K562 (cell line): ENCODE measurements at regions not wholly inside any gene's neighbourhood (a gene's known extent, or its start where the extent isn't known, plus 50 kb on each side); places are given as distances from the start of the nearest gene placed in this dataset.

Experiments
- ATAC-seq: fragments of 200-7000 bp; cut with Tn5 transposase; 3 replicates; pipeline ENCODE4 v1.9.1; 2020; ENCODE audit warnings: moderate library complexity
- BruUV-seq: library from RNA; stranded (reverse); fragments of 400-500 nt; replicated peaks from 2 replicates; lab custom pipeline; 2021; lab: Mats Ljungman, UMichigan
- CTCF ChIA-PET: fragments of 300-600 bp; formaldehyde crosslinking; extraction: SDS; loops from one replicate; lab custom pipeline; 2021; ENCODE audit warnings: low intra/inter-chr PET ratio; lab: Yijun Ruan, JAX
- POLR2A ChIA-PET: fragments of 300-600, 350-650 bp; sonication (Branson Sonifier 250); formaldehyde crosslinking; extraction: SDS; loops from one replicate; lab custom pipeline; 2021; ENCODE audit warnings: antibody characterized with exemption, inconsistent platforms; lab: Yijun Ruan, JAX
- DNase-seq, 4 experiments: peaks; one replicate each; pipeline versions ENCODE4 v3.0.0 to v3.0.0-alpha.2; 2011 to 2018; ENCODE audit warnings: low spot score in 3 of 4, mixed read lengths in 3 of 4; ENCODE audit errors: extremely low read depth in 1 of 4
- FAIRE-seq: peaks from 2 replicates; lab custom pipeline; 2011; peaks lifted over from hg19 to GRCh38; lab: Jason Lieb, UNC
- H2AFZ ChIP-seq: 2 replicates; pipeline ENCODE4 v1.6.0; 2011; ENCODE audit warnings: low read depth, low read length, control low read depth, inconsistent platforms
- H3K27ac ChIP-seq: fragments of 200-600 bp; 3 replicates; pipeline ENCODE4 v1.8.0; 2011; ENCODE audit warnings: low read depth, mild to moderate bottlenecking, control low read depth, inconsistent platforms, low read length, moderate library complexity, mixed read lengths; ENCODE audit errors: extremely low read depth
- H3K27me3 ChIP-seq, 2 experiments: fragments of 300-600 bp in 1 of 2; 2 replicates in 1 of 2; 3 replicates in 1 of 2; pipeline versions ENCODE4 v1.6.0 to v1.8.0; 2011; ENCODE audit warnings: inconsistent platforms in 2 of 2, low read length in 2 of 2, mild to moderate bottlenecking in 1 of 2, mixed read lengths in 1 of 2, moderate library complexity in 1 of 2; ENCODE audit not compliant: control insufficient read depth in 2 of 2, insufficient read depth in 2 of 2
- H3K36me3 ChIP-seq: fragments of 300-600 bp; 3 replicates; pipeline ENCODE4 v1.8.0; 2011; ENCODE audit warnings: mild to moderate bottlenecking, low read length, inconsistent platforms; ENCODE audit not compliant: control insufficient read depth, insufficient read depth
- H3K4me1 ChIP-seq, 2 experiments: fragments of 200-600 bp in 1 of 2; replicated peaks in 1 of 2; 2 replicates in 1 of 2; 3 replicates in 1 of 2; pipeline versions ENCODE4 v1.5.1 to v1.8.0; 2011; ENCODE audit warnings: inconsistent platforms in 2 of 2, low read length in 2 of 2, mild to moderate bottlenecking in 1 of 2, mixed read lengths in 1 of 2, moderate library complexity in 1 of 2; ENCODE audit not compliant: control insufficient read depth in 2 of 2, insufficient read depth in 2 of 2
- H3K4me2 ChIP-seq: 2 replicates; pipeline ENCODE4 v1.6.1; 2011; ENCODE audit warnings: low read length, control low read depth, inconsistent platforms, mixed read lengths; ENCODE audit not compliant: insufficient read depth
- H3K4me3 ChIP-seq: fragments of 200-600 bp; sonication (generic), shearing (Covaris generic); 2 replicates; pipeline ENCODE4 v1.5.1; 2016; ENCODE audit warnings: control low read depth, inconsistent platforms
- H3K79me2 ChIP-seq: fragments of 200-600 bp; 3 replicates; pipeline ENCODE4 v1.8.0; 2011; ENCODE audit warnings: low read length, inconsistent platforms; ENCODE audit not compliant: control insufficient read depth, insufficient read depth
- H3K9ac ChIP-seq, 2 experiments: 2 replicates each; pipeline versions ENCODE4 v1.6.0 to v1.6.1; 2011; ENCODE audit warnings: low read depth in 2 of 2, low read length in 2 of 2, control low read depth in 1 of 2, inconsistent platforms in 1 of 2, mild to moderate bottlenecking in 1 of 2, mixed read lengths in 1 of 2; ENCODE audit not compliant: insufficient read depth in 1 of 2
- H3K9me1 ChIP-seq: one replicate; pipeline ENCODE4 v1.6.0; 2011; ENCODE audit warnings: inconsistent platforms, mild to moderate bottlenecking, low read length, moderate library complexity; ENCODE audit not compliant: control insufficient read depth, insufficient read depth
- H3K9me3 ChIP-seq: replicated peaks from 2 replicates; pipeline ENCODE4 v1.5.1; 2011; ENCODE audit warnings: low read depth, low read length, inconsistent platforms; ENCODE audit not compliant: control insufficient read depth, insufficient read depth
- H4K20me1 ChIP-seq: replicated peaks from 2 replicates; pipeline ENCODE4 v1.6.1; 2011; ENCODE audit warnings: low read length, inconsistent platforms, mixed read lengths; ENCODE audit not compliant: control insufficient read depth, insufficient read depth
- CBX1 ChIP-seq: sonication (generic); IDR thresholded peaks from 2 replicates; pipeline ENCODE4 v1.6.1; 2016; ENCODE audit warnings: antibody characterized with exemption, low read depth, mild to moderate bottlenecking
- DIDO1 ChIP-seq: fragments of 450-650 bp; IDR thresholded peaks from 2 replicates; pipeline ENCODE4 v1.6.1; 2016; ENCODE audit warnings: low read depth, missing biosample characterization, missing genetic modification characterization
- FOXK1 ChIP-seq: sonication (generic); formaldehyde crosslinking; IDR thresholded peaks from 2 replicates; pipeline ENCODE4 v1.8.0; 2022; ENCODE audit warnings: missing genetic modification reagents, mild to moderate bottlenecking, borderline replicate concordance
- KLF6 ChIP-seq: fragments of 250-450 bp; sonication (Bioruptor Pico); IDR thresholded peaks from 2 replicates; pipeline ENCODE4 v1.4.0; 2020; ENCODE audit warnings: mild to moderate bottlenecking, moderate library complexity, borderline replicate concordance
- MEF2D ChIP-seq: conservative IDR thresholded peaks from 2 replicates; pipeline ENCODE4 v1.6.1; 2016; ENCODE audit warnings: low read depth, missing genetic modification characterization, missing compliant biosample characterization
- MXI1 ChIP-seq: IDR thresholded peaks from 2 replicates; pipeline ENCODE4 v1.6.1; 2011; ENCODE audit warnings: low read depth, mild to moderate bottlenecking, improper control_type of control experiment, low read length
- RAD21 ChIP-seq, 2 experiments: fragments of 250-450 bp in 1 of 2; fragments of 450-650 bp in 1 of 2; sonication (Bioruptor Pico) in 1 of 2; formaldehyde crosslinking in 1 of 2; IDR thresholded peaks in 1 of 2; conservative IDR thresholded peaks in 1 of 2; 2 replicates each; pipeline versions ENCODE4 v1.4.0 to v1.8.0; 2020 to 2022; ENCODE audit warnings: mild to moderate bottlenecking in 2 of 2, moderate library complexity in 1 of 2
- ZBTB7A ChIP-seq: IDR thresholded peaks from 2 replicates; pipeline ENCODE4 v1.6.1; 2011; ENCODE audit warnings: low read depth, mild to moderate bottlenecking, low read length, moderate library complexity, borderline replicate concordance; ENCODE audit not compliant: control insufficient read depth
- WGBS: fragments of 100-300 bp; shearing (Covaris generic); methylation state at CpG from one replicate; pipeline ENCODE4 v1.1.6; 2016; ENCODE audit warnings: low coverage, mixed read lengths; ENCODE audit not compliant: insufficient coverage; ENCODE audit errors: missing lambda C conversion rate; 5-methylcytosine and 5-hydroxymethylcytosine counted together
- in situ Hi-C: fragments of 300-500 bp; cut with MboI; formaldehyde crosslinking; loops from 4 replicates; pipeline ENCODE4 v1.15.0; 2018; ENCODE audit warnings: inconsistent platforms, mixed read lengths
- intact Hi-C: fragments of 100-400 bp; cut with micrococcal nuclease; formaldehyde crosslinking; loops from 2 replicates; pipeline ENCODE4 v1.14.2; 2022
- TF ChIP-seq, protein P1 (sequence below): fragments of 450-650 bp; conservative IDR thresholded peaks from 2 replicates; pipeline ENCODE4 v1.6.1; 2016; ENCODE audit warnings: missing genetic modification characterization, low read depth, mild to moderate bottlenecking, control low read depth, missing compliant biosample characterization
- TF ChIP-seq, protein P2 (sequence below): sonication (generic); formaldehyde crosslinking; IDR thresholded peaks from 2 replicates; pipeline ENCODE4 v1.9.0; 2022; ENCODE audit warnings: mild to moderate bottlenecking, missing genetic modification reagents
- TF ChIP-seq, protein P3 (sequence below): fragments of 250-450 bp; sonication (Bioruptor Pico); IDR thresholded peaks from 2 replicates; pipeline ENCODE4 v1.4.0; 2020
- TF ChIP-seq, protein P4 (sequence below): sonication (generic); formaldehyde crosslinking; IDR thresholded peaks from 2 replicates; pipeline ENCODE4 v1.8.0; 2022; ENCODE audit warnings: mild to moderate bottlenecking, missing genetic modification reagents

DNA sequence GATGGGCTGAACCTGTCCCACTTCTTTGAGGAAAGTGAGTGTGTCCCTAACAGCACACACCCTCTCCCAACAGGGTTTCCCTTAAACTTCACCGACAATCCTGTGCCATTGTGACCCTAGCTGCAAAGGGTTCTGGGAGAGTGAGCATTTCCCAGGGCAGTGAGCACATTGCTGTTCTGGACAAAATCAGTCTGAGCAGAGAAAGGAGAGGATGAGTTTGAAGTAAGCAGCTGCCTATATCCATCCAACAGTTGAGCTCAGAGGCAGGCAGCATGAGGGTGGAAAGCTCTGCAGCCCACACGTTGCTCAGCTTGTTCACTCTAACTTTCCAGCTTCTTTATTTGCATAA, 296.5 kb upstream of the MAF start:
- no peak for TF ChIP-seq FOXK1 (CRISPR knock-in tag)
- TF ChIP-seq, protein P1, sequence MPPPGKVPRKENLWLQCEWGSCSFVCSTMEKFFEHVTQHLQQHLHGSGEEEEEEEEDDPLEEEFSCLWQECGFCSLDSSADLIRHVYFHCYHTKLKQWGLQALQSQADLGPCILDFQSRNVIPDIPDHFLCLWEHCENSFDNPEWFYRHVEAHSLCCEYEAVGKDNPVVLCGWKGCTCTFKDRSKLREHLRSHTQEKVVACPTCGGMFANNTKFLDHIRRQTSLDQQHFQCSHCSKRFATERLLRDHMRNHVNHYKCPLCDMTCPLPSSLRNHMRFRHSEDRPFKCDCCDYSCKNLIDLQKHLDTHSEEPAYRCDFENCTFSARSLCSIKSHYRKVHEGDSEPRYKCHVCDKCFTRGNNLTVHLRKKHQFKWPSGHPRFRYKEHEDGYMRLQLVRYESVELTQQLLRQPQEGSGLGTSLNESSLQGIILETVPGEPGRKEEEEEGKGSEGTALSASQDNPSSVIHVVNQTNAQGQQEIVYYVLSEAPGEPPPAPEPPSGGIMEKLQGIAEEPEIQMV (tag) = 0 out of 2 replicates have a peak, but pooled peaks have one; percentile 34
- ATAC-seq (peak; percentile 42), FAIRE-seq (no peak), DNase-seq (no peak)
- intact Hi-C loops (loop anchor here (5.0 kb wide), 1 partner anchor 75 kb away; no protein-coding TSS in a partner anchor), in situ Hi-C loops (no loop called here)
- peaks cover 0 to 16% of the 10 kb centered on the region in 2 experiments; a peak in 4 of 5 replicates for H3K4me1 ChIP-seq
- ChIA-PET POLR2A (interaction anchor here (0.6 to 1.4 kb wide), 7 partner anchors 20 to 166 kb away, joined by 3 to 5 read pairs (median 4); no protein-coding TSS in a partner anchor), CTCF (no interaction called here)
- no peak overlapping the region for H3K9ac ChIP-seq
- H3K9me3 ChIP-seq = no peaks in the 10 kb centered on the region
- no peaks in the 10 kb centered on the region for H3K79me2 ChIP-seq
- H3K36me3 ChIP-seq = no peaks in the 10 kb centered on the region
- no peaks in the 10 kb centered on the region for H4K20me1 ChIP-seq
- no peaks in the 10 kb centered on the region for H3K9me1 ChIP-seq
- peak overlapping the region; percentile 41; the same call in 1 of the 2 replicates for H3K4me2 ChIP-seq
- H3K27me3 ChIP-seq = no peaks in the 10 kb centered on the region
- peak overlapping the region; percentile 67; the same call in 1 of the 2 replicates for H2AFZ ChIP-seq
- no peak overlapping the region for H3K4me3 ChIP-seq
- no peak overlapping the region for H3K27ac ChIP-seq
- WGBS = 47% methylated on average over 2 of the region's 2 CpGs
- no TSS peak for BruUV-seq

DNA sequence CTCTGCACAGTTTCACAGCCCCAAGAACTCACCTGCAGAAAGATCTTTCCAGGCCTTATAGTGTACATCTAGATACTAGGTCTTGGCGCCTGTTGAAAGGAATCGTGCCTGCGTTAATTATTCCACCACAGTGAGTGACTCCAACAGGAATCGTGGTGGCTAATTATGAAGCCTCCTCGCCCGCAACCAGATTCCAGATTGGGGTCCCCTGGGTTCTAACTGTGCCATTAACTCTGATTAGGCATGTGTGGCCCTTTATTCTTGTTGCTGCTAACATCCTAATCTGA, 295.3 kb upstream of the MAF start:
- H3K9me1 ChIP-seq = no peaks in the 10 kb centered on the region
- ChIA-PET POLR2A (no interaction called here), CTCF (no interaction called here)
- peak overlapping the region; percentile 11; the same call in 1 of the 2 replicates for H2AFZ ChIP-seq
- DNase-seq = no peak
- ATAC-seq = no peak
- intact Hi-C loops = loop anchor here (5.0 kb wide), 1 partner anchor 76 kb away; no protein-coding TSS in a partner anchor
- in situ Hi-C loops = no loop called here
- no peaks in the 10 kb centered on the region for H3K9me3 ChIP-seq
- H3K4me1 ChIP-seq = peaks cover 0 to 26% of the 10 kb centered on the region in 2 experiments; a peak in 4 of 5 replicates
- no peak for FAIRE-seq
- no peak overlapping the region for H3K9ac ChIP-seq
- no TSS peak for BruUV-seq
- H3K27me3 ChIP-seq = no peaks in the 10 kb centered on the region
- 86% methylated on average over 6 of the region's 6 CpGs for WGBS
- H4K20me1 ChIP-seq = no peaks in the 10 kb centered on the region
- no peak overlapping the region for H3K27ac ChIP-seq
- no peak overlapping the region for H3K4me2 ChIP-seq
- H3K4me3 ChIP-seq = no peak overlapping the region
- H3K36me3 ChIP-seq = no peaks in the 10 kb centered on the region
- no peaks in the 10 kb centered on the region for H3K79me2 ChIP-seq
- TF ChIP-seq MEF2D (no peak), MXI1 (no peak), CBX1 (no peak), DIDO1 (tag) (no peak), KLF6 (CRISPR knock-in tag) (no peak), ZBTB7A (no peak), RAD21 (CRISPR knock-in tag; conservative IDR thresholded peaks at IDR 0.05 in 1 of 2, IDR thresholded peaks at IDR 0.05 in 1 of 2) (no peak)
- TF ChIP-seq, protein P2, sequence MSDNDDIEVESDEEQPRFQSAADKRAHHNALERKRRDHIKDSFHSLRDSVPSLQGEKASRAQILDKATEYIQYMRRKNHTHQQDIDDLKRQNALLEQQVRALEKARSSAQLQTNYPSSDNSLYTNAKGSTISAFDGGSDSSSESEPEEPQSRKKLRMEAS = no peak
- TF ChIP-seq, protein P3, sequence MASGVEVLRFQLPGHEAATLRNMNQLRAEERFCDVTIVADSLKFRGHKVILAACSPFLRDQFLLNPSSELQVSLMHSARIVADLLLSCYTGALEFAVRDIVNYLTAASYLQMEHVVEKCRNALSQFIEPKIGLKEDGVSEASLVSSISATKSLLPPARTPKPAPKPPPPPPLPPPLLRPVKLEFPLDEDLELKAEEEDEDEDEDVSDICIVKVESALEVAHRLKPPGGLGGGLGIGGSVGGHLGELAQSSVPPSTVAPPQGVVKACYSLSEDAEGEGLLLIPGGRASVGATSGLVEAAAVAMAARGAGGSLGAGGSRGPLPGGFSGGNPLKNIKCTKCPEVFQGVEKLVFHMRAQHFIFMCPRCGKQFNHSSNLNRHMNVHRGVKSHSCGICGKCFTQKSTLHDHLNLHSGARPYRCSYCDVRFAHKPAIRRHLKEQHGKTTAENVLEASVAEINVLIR (CRISPR knock-in tag) = no peak
- TF ChIP-seq, protein P4, sequence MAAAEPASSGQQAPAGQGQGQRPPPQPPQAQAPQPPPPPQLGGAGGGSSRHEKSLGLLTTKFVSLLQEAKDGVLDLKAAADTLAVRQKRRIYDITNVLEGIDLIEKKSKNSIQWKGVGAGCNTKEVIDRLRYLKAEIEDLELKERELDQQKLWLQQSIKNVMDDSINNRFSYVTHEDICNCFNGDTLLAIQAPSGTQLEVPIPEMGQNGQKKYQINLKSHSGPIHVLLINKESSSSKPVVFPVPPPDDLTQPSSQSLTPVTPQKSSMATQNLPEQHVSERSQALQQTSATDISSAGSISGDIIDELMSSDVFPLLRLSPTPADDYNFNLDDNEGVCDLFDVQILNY (CRISPR knock-in tag) = no peak
